Esophagus squamous epithelium (tissue), 5 donors: ENCODE measurements at regions not wholly inside any gene's neighbourhood (a gene's known extent, or its start where the extent isn't known, plus 50 kb on each side); places are given as distances from the start of the nearest gene placed in this dataset.

Experiments used
- DNase-seq: peaks from one replicate; lab custom pipeline; 2025; lab: John Stamatoyannopoulos, UW
- H3K27ac ChIP-seq, 4 donors: fragments of 200-600 bp; sonication (generic); one replicate each; pipeline ENCODE4 v1.5.1; 2016 to 2019; ENCODE audit warnings: mild to moderate bottlenecking in 1 of 4
- H3K27me3 ChIP-seq, 4 donors: fragments of 200-600 bp; sonication (generic); 1 replicate in 3 of 4; 2 replicates in 1 of 4; pipeline versions ENCODE4 v1.5.1 to v1.6.0; 2017 to 2021; ENCODE audit warnings: antibody characterized with exemption in 1 of 4
- H3K36me3 ChIP-seq, 3 donors: fragments of 200-600 bp; sonication (generic); one replicate each; pipeline ENCODE4 v1.5.1; 2016 to 2019
- H3K4me1 ChIP-seq, 3 donors: fragments of 200-600 bp; sonication (generic); one replicate each; pipeline ENCODE4 v1.5.1; 2017 to 2019
- H3K4me3 ChIP-seq, 4 donors: fragments of 200-600 bp; sonication (generic); 1 replicate in 3 of 4; 2 replicates in 1 of 4; pipeline ENCODE4 v1.5.1; 2016 to 2019; ENCODE audit warnings: mild to moderate bottlenecking in 2 of 4, moderate library complexity in 1 of 4
- H3K9me3 ChIP-seq, 3 donors: fragments of 200-600 bp; sonication (generic); one replicate each; pipeline ENCODE4 v1.5.1; 2016 to 2019
- CTCF ChIP-seq, 6 experiments: fragments of 450-650 bp in 4 of 6; fragments of 200-600 bp in 2 of 6; sonication (generic) in 2 of 6; IDR thresholded peaks; one replicate each; pipeline ENCODE4 v1.5.1; 2016 to 2019; ENCODE audit warnings: antibody characterized with exemption in 6 of 6, mild to moderate bottlenecking in 4 of 6, moderate library complexity in 4 of 6
- POLR2A ChIP-seq, 4 donors: fragments of 450-650 bp; IDR thresholded peaks; one replicate each; pipeline ENCODE4 v1.6.1; 2017; ENCODE audit warnings: antibody characterized with exemption in 4 of 4, mild to moderate bottlenecking in 4 of 4, moderate library complexity in 3 of 4
- WGBS, 2 donors: methylation state at CpG; one replicate each; pipeline ENCODE4 v1.1.5; 2018; 5-methylcytosine and 5-hydroxymethylcytosine counted together
- intact Hi-C: fragments of 100-400 bp; cut with DNase I; formaldehyde crosslinking; loops from one replicate; pipeline ENCODE4 v1.15.0; 2022
- donor health status: DM: yes; HTN: yes; CAD: no.

DNA sequence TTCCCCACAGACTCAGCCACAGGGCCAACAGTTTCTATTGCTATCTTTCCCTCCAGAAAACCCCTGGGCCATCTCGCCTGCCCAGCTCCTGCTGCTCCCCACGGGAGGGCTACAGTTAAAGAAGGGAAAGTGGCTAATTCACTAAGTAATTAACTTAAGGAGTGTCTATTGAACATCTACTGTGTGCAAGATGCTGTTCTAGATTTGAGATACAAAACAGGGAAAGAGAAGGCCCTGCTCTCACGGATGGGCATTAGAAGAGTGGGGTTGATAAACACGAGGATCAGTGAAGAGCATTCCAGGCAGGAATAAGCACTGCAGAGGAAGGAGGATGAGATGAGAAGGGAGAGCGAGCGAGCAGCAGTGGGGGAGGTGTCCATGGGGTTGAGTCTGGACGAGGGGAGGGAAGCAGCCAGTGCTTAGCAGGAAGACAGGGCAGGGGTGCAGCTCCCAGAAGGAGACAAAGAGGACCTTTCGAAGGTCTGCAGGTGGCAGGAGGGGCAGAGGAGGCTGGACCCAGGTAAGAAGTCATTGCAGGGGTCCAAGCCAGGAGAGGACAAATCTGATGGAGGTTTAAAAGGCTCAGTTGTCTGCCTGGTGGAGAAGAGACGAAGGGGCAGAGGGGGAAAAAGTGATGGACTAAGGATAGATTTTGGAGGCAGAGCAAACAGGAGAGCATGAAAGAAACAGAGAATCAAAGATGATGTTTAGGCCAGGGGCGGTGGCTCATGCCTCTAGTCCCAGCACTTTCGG is 64.7 kb downstream of the KLF15 start:
- Histone ChIP-seq H3K9me3 (no peaks in the 10 kb centered on the region), H3K36me3 (no peaks in the 10 kb centered on the region), H3K27ac (no peak overlapping the region), H3K4me3 (no peak overlapping the region), H3K27me3 (peaks cover 0 to 14% (median 0%) of the 10 kb centered on the region in 4 donors), H3K4me1 (peaks cover 4 to 15% (median 11%) of the 10 kb centered on the region in 3 donors)
- WGBS, 2 donors = 70 to 85% methylated on average over 9 to 11 of the region's 11 CpGs
- DNase-seq = no peak
- intact Hi-C loops = no loop called here
- TF ChIP-seq POLR2A (IDR thresholded peaks at IDR 0.05) (no peak), CTCF (IDR thresholded peaks at IDR 0.05) (no peak)

DNA sequence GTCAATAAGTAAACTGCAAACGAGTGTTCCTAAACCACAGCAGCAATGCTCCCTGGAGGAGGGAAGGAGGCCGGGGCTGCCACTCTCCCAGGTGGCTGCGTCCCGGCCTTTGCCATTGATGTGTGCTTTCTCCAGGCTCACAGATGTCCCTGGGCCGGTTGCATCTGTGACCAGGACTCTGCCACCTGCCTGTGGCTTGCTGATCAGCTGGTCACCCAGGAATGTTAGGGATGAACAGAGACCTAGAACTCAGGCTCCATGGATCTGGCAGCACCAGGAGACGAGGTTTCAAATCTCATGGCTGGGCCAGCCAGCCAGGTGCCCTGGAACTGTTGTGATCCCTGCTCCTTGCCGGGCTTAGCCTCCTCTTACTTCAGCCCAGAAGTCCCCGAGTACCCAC is 65.7 kb downstream of the KLF15 start:
- Histone ChIP-seq H3K36me3 (no peaks in the 10 kb centered on the region), H3K4me3 (no peak overlapping the region), H3K27ac (no peak overlapping the region), H3K9me3 (no peaks in the 10 kb centered on the region), H3K27me3 (peaks cover 0 to 19% (median 0%) of the 10 kb centered on the region in 4 donors), H3K4me1 (peaks cover 11 to 25% (median 21%) of the 10 kb centered on the region in 3 donors)
- no peak for DNase-seq
- no peak for TF ChIP-seq POLR2A (IDR thresholded peaks at IDR 0.05)
- TF ChIP-seq CTCF (IDR thresholded peaks at IDR 0.05) = no peak
- intact Hi-C loops = no loop called here
- WGBS, 2 donors = 80 to 87% methylated on average over 6 to 7 of the region's 8 CpGs

DNA sequence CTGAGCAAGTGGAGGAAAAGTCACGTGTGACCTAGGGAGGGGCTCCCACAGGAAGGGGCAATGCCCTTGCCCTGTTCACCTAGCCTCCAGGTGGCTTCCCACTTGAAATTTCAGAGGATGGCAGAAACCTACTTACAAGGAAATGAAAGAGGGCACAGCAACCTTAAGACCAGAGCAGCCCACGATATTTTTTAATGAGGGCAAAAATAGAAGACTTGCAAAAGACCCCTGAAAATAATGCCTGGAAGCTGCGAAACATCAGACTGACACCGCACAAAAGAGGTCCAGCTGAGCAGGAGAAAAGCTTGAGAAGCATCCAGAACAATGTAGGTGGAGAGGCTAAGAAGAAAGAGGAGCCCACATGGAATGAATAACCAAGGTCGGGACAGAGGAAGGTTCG is 66.1 kb downstream of the KLF15 start:
- Histone ChIP-seq H3K4me1 (peaks cover 11 to 28% (median 21%) of the 10 kb centered on the region in 3 donors), H3K36me3 (no peaks in the 10 kb centered on the region), H3K27ac (no peak overlapping the region), H3K9me3 (no peaks in the 10 kb centered on the region), H3K4me3 (no peak overlapping the region), H3K27me3 (peaks cover 0 to 19% (median 0%) of the 10 kb centered on the region in 4 donors)
- intact Hi-C loops = no loop called here
- WGBS, 2 donors = 77 to 85% methylated on average over 4 to 6 of the region's 6 CpGs
- no peak for DNase-seq
- TF ChIP-seq POLR2A (IDR thresholded peaks at IDR 0.05) = no peak
- TF ChIP-seq CTCF (IDR thresholded peaks at IDR 0.05) = no peak

DNA sequence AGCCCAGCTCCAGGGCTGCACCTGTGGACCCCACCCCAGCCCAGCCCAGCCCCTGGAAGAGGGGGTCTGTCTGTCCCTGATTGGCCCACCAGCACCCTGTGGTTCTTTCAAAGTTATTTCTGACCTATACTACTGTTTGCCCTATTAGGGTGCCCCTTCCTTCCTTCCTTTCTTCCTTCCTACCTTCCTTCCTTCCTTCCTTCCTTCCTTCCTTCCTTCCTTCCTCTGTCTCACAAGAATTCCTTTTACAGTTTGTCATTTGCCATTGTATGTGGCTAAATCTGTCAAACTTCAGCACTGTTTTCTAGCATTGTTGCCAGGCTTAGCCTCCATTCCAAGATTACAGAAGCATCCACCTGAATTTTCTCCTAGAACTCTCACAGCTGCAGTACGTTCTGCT is 66.9 kb downstream of the KLF15 start:
- H3K36me3 ChIP-seq = no peaks in the 10 kb centered on the region
- peaks cover 11 to 28% (median 21%) of the 10 kb centered on the region in 3 donors for H3K4me1 ChIP-seq
- intact Hi-C loops = no loop called here
- DNase-seq = no peak
- H3K4me3 ChIP-seq = no peak overlapping the region
- peaks cover 0 to 19% (median 0%) of the 10 kb centered on the region in 4 donors for H3K27me3 ChIP-seq
- no peaks in the 10 kb centered on the region for H3K9me3 ChIP-seq
- 57 to 72% methylated on average over 1 of the region's 1 CpG for WGBS, 2 donors
- H3K27ac ChIP-seq = no peak overlapping the region
- TF ChIP-seq CTCF (IDR thresholded peaks at IDR 0.05) (no peak), POLR2A (IDR thresholded peaks at IDR 0.05) (no peak)

GRCh38 chr3:126289096-126289495 is 68.1 kb downstream of the KLF15 start:
- H3K4me1 ChIP-seq = peaks cover 11 to 28% (median 21%) of the 10 kb centered on the region in 3 donors
- no peak for DNase-seq

More at GRCh38 chr3:126289096-126289495, 68.1 kb downstream of the KLF15 start:
- Histone ChIP-seq H3K27ac (no peak overlapping the region), H3K9me3 (no peaks in the 10 kb centered on the region), H3K36me3 (no peaks in the 10 kb centered on the region), H3K27me3 (peaks cover 0 to 19% (median 0%) of the 10 kb centered on the region in 4 donors), H3K4me3 (no peak overlapping the region)
- TF ChIP-seq POLR2A (IDR thresholded peaks at IDR 0.05) (no peak), CTCF (IDR thresholded peaks at IDR 0.05) (no peak)
- intact Hi-C loops = no loop called here
- WGBS, 2 donors = 44 to 48% methylated on average over 1 of the region's 1 CpG
